ENCODE measurements at regions not wholly inside any gene's neighbourhood (a gene's known extent, or its start where the extent isn't known, plus 50 kb on each side); places are given as distances from the start of the nearest gene placed in this dataset.

DNA sequence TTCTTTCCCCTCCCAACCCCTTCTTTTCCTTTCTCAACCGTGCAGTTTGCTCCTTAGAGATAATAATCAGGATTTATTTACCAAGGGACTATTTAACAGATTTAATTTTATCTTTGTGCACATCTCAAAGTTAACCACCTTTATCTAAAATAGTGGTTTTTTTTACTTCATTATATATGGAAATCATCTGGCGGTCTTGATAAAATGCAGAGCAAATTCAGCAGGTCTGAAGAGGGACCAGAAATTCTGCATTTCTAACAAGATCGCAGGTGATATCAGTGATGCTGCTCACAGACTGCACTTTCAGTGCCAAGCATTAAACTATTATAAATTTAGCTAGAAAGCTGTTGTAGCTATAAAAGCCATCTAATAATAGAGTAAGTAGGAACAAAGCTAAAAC lies 83.4 kb upstream of the NEGR1 start:
- TF ChIP-seq CTCF (IDR thresholded peaks at IDR 0.05; ENCODE audit: insufficient read depth, low read length, poor library complexity, severe bottlenecking) (no peak), EZH2phosphoT487 (conservative IDR thresholded peaks at IDR 0.05; ENCODE audit: low read length) (no peak)
